H1 (cell line): ENCODE measurements at regions not wholly inside any gene's neighbourhood (a gene's known extent, or its start where the extent isn't known, plus 50 kb on each side); places are given as distances from the start of the nearest gene placed in this dataset.
A peak's percentile ranks its signal among the peaks of the same experiment; 100 is the strongest.

Experiments
- CTCF ChIA-PET: fragments of 300-600 bp; sonication (Branson Sonifier 250); formaldehyde crosslinking; loops from one replicate; lab custom pipeline; 2021; ENCODE audit not compliant: partially characterized antibody; lab: Charles Lee
- POLR2A ChIA-PET: fragments of 300-600 bp; sonication (Branson Sonifier 250); formaldehyde crosslinking; loops from one replicate; lab custom pipeline; 2021; ENCODE audit warnings: inconsistent platforms; ENCODE audit not compliant: partially characterized antibody; lab: Charles Lee
- DNase-seq, 2 experiments: peaks; one replicate each; pipeline versions ENCODE4 v3.0.0 to v3.0.0-alpha.2; 2010 to 2022; ENCODE audit warnings: low spot score in 2 of 2, low read depth in 1 of 2, mixed read lengths in 1 of 2
- FAIRE-seq: peaks from 2 replicates; lab custom pipeline; 2011; peaks lifted over from hg19 to GRCh38; lab: Jason Lieb, UNC
- H2AFZ ChIP-seq: 2 replicates; pipeline ENCODE4 v1.8.1; 2012; ENCODE audit warnings: low read length, inconsistent platforms
- H2AK5ac ChIP-seq: 2 replicates; pipeline ENCODE4 v1.6.1; 2013; ENCODE audit warnings: low read depth, low read length
- H2BK120ac ChIP-seq: replicated peaks from 2 replicates; pipeline ENCODE3; 2013; ENCODE audit warnings: low read depth, low read length, inconsistent platforms
- H2BK12ac ChIP-seq: 2 replicates; pipeline ENCODE4 v1.6.1; 2013; ENCODE audit warnings: low read depth, low read length
- H2BK15ac ChIP-seq: 2 replicates; pipeline ENCODE4 v1.6.1; 2013; ENCODE audit warnings: low read length
- H2BK20ac ChIP-seq: 2 replicates; pipeline ENCODE4 v1.6.1; 2013; ENCODE audit warnings: low read length
- H2BK5ac ChIP-seq: 2 replicates; pipeline ENCODE4 v1.6.1; 2013; ENCODE audit warnings: low read depth, low read length
- H3K14ac ChIP-seq: 2 replicates; pipeline ENCODE4 v1.6.1; 2013; ENCODE audit warnings: inconsistent platforms; ENCODE audit not compliant: insufficient read length
- H3K18ac ChIP-seq: 2 replicates; pipeline ENCODE4 v1.6.1; 2013; ENCODE audit warnings: low read length; ENCODE audit errors: extremely low read depth
- H3K23ac ChIP-seq: 2 replicates; pipeline ENCODE4 v1.6.1; 2013; ENCODE audit warnings: inconsistent platforms; ENCODE audit not compliant: insufficient read length
- H3K23me2 ChIP-seq: 2 replicates; pipeline ENCODE4 v1.6.1; 2013; ENCODE audit warnings: low read depth, low read length
- H3K27ac ChIP-seq: 2 replicates; pipeline ENCODE4 v1.6.1; 2011; ENCODE audit warnings: low read depth, low read length, inconsistent platforms
- H3K27me3 ChIP-seq, 4 experiments: replicated peaks in 1 of 4; 1 replicate in 1 of 4; 2 replicates in 3 of 4; pipeline versions ENCODE4 v1.6.1 to v1.8.1; 2011 to 2013; ENCODE audit warnings: low read length in 3 of 4, mild to moderate bottlenecking in 3 of 4, inconsistent platforms in 2 of 4, mixed read lengths in 2 of 4, moderate library complexity in 1 of 4; ENCODE audit not compliant: control insufficient read depth in 3 of 4, insufficient read depth in 3 of 4; ENCODE audit errors: extremely low read depth in 1 of 4
- H3K36me3 ChIP-seq, 4 experiments: 2 replicates each; pipeline versions ENCODE4 v1.6.1 to v1.8.1; 2011 to 2013; ENCODE audit warnings: mild to moderate bottlenecking in 4 of 4, low read length in 3 of 4, moderate library complexity in 2 of 4, control low read depth in 1 of 4, inconsistent platforms in 1 of 4; ENCODE audit not compliant: insufficient read depth in 4 of 4, control insufficient read depth in 2 of 4
- H3K4ac ChIP-seq: replicated peaks from 2 replicates; pipeline ENCODE3; 2013; ENCODE audit warnings: low read length, low read depth, mixed read lengths, inconsistent platforms; ENCODE audit not compliant: insufficient read length
- H3K4me1 ChIP-seq, 4 experiments: replicated peaks in 1 of 4; 1 replicate in 1 of 4; 2 replicates in 3 of 4; pipeline versions ENCODE4 v1.6.1 to v1.8.1; 2011 to 2013; ENCODE audit warnings: low read length in 3 of 4, inconsistent platforms in 2 of 4, mixed read lengths in 1 of 4; ENCODE audit not compliant: insufficient read depth in 4 of 4, control insufficient read depth in 3 of 4
- H3K4me2 ChIP-seq, 2 experiments: 2 replicates each; pipeline versions ENCODE4 v1.6.1 to v1.8.1; 2011 to 2013; ENCODE audit warnings: low read depth in 2 of 2, low read length in 2 of 2, control low read depth in 1 of 2, inconsistent platforms in 1 of 2, mild to moderate bottlenecking in 1 of 2; ENCODE audit not compliant: insufficient read depth in 1 of 2
- H3K4me3 ChIP-seq, 4 experiments: fragments of 200-600, 300-600 bp in 1 of 4; sonication (generic), shearing (Covaris generic), sonication (Bioruptor Twin) in 1 of 4; 2 replicates each; pipeline versions ENCODE4 v1.5.1 to v1.8.1; 2011 to 2016; ENCODE audit warnings: low read length in 4 of 4, low read depth in 3 of 4, control low read depth in 2 of 4, inconsistent platforms in 2 of 4, mild to moderate bottlenecking in 2 of 4, mixed read lengths in 1 of 4, moderate library complexity in 1 of 4; ENCODE audit not compliant: insufficient read depth in 2 of 4; ENCODE audit errors: extremely low read depth in 1 of 4
- H3K56ac ChIP-seq: replicated peaks from 2 replicates; pipeline ENCODE3; 2013; ENCODE audit warnings: low read depth, mild to moderate bottlenecking, mixed read lengths, low read length, inconsistent platforms; ENCODE audit not compliant: insufficient read length
- H3K79me1 ChIP-seq: 2 replicates; pipeline ENCODE4 v1.6.1; 2013; ENCODE audit warnings: low read depth, low read length, control low read depth
- H3K79me2 ChIP-seq, 2 experiments: 2 replicates each; pipeline versions ENCODE4 v1.6.1 to v1.8.1; 2012 to 2013; ENCODE audit warnings: low read length in 2 of 2, mild to moderate bottlenecking in 2 of 2, inconsistent platforms in 1 of 2; ENCODE audit not compliant: insufficient read depth in 2 of 2, control insufficient read depth in 1 of 2
- H3K9ac ChIP-seq, 4 experiments: replicated peaks in 1 of 4; 1 replicate in 1 of 4; 2 replicates in 3 of 4; pipeline versions ENCODE4 v1.6.1 to v1.8.1; 2011 to 2013; ENCODE audit warnings: low read depth in 3 of 4, low read length in 3 of 4, control low read depth in 2 of 4, mild to moderate bottlenecking in 2 of 4, moderate library complexity in 2 of 4, inconsistent platforms in 1 of 4; ENCODE audit errors: extremely low read depth in 1 of 4
- H3K9me3 ChIP-seq, 2 experiments: 2 replicates each; pipeline versions ENCODE4 v1.6.1 to v1.8.1; 2012 to 2013; ENCODE audit warnings: mild to moderate bottlenecking in 2 of 2, moderate library complexity in 2 of 2, control low read depth in 1 of 2, inconsistent platforms in 1 of 2, low read depth in 1 of 2, low read length in 1 of 2, mixed read lengths in 1 of 2; ENCODE audit not compliant: insufficient read depth in 2 of 2
- H4K20me1 ChIP-seq, 2 experiments: replicated peaks in 1 of 2; 2 replicates each; pipeline versions ENCODE3 to v1.8.1; 2011 to 2013; ENCODE audit warnings: inconsistent platforms in 2 of 2, low read length in 2 of 2, mild to moderate bottlenecking in 1 of 2; ENCODE audit not compliant: insufficient read depth in 2 of 2, control insufficient read depth in 1 of 2
- H4K5ac ChIP-seq: 2 replicates; pipeline ENCODE4 v1.6.1; 2013; ENCODE audit warnings: low read length, low read depth, mixed read lengths, inconsistent platforms; ENCODE audit not compliant: insufficient read length
- H4K8ac ChIP-seq: 2 replicates; pipeline ENCODE4 v1.8.0; 2013; ENCODE audit warnings: mild to moderate bottlenecking, moderate library complexity, low read length, inconsistent platforms; ENCODE audit not compliant: insufficient read depth; ENCODE audit errors: extremely low read depth
- H4K91ac ChIP-seq: replicated peaks from 2 replicates; pipeline ENCODE3; 2013; ENCODE audit warnings: low read length, mixed read lengths, inconsistent platforms; ENCODE audit not compliant: insufficient read length
- EGR1 ChIP-seq: IDR thresholded peaks from 2 replicates; pipeline ENCODE4 v1.6.1; 2011; ENCODE audit warnings: low read depth, low read length, borderline replicate concordance
- JUN ChIP-seq: IDR thresholded peaks from 2 replicates; pipeline ENCODE4 v1.6.1; 2011; ENCODE audit warnings: low read depth, mild to moderate bottlenecking, improper control_type of control experiment, low read length
- PHF8 ChIP-seq: fragments of 200-600 bp; sonication (generic); conservative IDR thresholded peaks from 2 replicates; pipeline ENCODE4 v1.7.1; 2012; ENCODE audit warnings: low read depth, mild to moderate bottlenecking, inconsistent platforms, low read length, moderate library complexity
- TAF1 ChIP-seq: IDR thresholded peaks from 2 replicates; pipeline ENCODE4 v1.6.1; 2011; ENCODE audit warnings: mild to moderate bottlenecking, low read depth, low read length
- WGBS, 2 experiments: shearing (Covaris generic) in 1 of 2; methylation state at CpG; one replicate each; pipeline versions ENCODE4 v1.1.6 to v1.1.7; 2013 to 2015; ENCODE audit warnings: low lambda C conversion rate in 2 of 2, mixed read lengths in 2 of 2, inconsistent platforms in 1 of 2, low coverage in 1 of 2, missing lambda C conversion rate in 1 of 2; ENCODE audit not compliant: insufficient replicate concordance in 2 of 2, insufficient coverage in 1 of 2, insufficient read length in 1 of 2; ENCODE audit errors: extremely low coverage in 1 of 2, missing lambda C conversion rate in 1 of 2; 5-methylcytosine and 5-hydroxymethylcytosine counted together
- TF ChIP-seq, protein P1 (sequence below): IDR thresholded peaks from 2 replicates; pipeline ENCODE4 v1.6.1; 2012; ENCODE audit warnings: inconsistent platforms
- TF ChIP-seq, protein P2 (sequence below): IDR thresholded peaks from 2 replicates; pipeline ENCODE4 v1.6.1; 2012; ENCODE audit warnings: inconsistent platforms

DNA sequence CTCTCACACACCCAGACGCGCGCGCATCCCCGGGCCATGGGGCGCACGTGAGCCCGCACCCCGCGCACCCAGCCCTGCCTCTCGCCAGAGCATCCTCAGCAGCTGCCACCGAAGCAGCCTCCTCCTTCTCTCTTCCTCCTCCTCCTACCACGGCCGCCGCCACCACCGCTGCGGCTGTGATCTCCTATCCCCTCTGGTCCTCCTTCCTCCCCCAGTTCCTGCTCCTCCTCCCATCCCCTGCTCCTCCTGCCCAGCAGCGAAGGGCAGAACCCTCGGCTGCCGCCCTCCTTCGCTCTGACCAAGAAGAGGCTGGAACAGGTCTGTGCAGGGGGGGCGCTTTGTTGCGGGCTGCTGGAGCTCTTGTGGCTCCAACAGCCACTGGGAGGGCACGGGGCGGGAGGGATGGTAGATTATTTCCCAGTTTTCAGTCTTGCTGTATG lies 148.7 kb upstream of the CHRDL1 start:
- Histone ChIP-seq H3K4me3 (peak overlapping the region; percentile 53 to 75 (median 64)), H3K4ac (no peak overlapping the region), H4K20me1 (no peaks in the 10 kb centered on the region), H2BK20ac (no peak overlapping the region)
- WGBS, 2 experiments = no CpG with 5 or more reads among the region's 25 CpGs
- peak; percentile 10; the same call in 1 of the 2 replicates for TF ChIP-seq TAF1
- 0 out of 2 replicates have a peak, but pooled peaks have one; percentile 36 for TF ChIP-seq PHF8
- TF ChIP-seq, protein P1, sequence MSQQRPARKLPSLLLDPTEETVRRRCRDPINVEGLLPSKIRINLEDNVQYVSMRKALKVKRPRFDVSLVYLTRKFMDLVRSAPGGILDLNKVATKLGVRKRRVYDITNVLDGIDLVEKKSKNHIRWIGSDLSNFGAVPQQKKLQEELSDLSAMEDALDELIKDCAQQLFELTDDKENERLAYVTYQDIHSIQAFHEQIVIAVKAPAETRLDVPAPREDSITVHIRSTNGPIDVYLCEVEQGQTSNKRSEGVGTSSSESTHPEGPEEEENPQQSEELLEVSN = peak; percentile 45
- TF ChIP-seq JUN = no peak
- TF ChIP-seq, protein P2, sequence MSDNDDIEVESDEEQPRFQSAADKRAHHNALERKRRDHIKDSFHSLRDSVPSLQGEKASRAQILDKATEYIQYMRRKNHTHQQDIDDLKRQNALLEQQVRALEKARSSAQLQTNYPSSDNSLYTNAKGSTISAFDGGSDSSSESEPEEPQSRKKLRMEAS = peak; percentile 61
- no peak for TF ChIP-seq EGR1
- TF ChIP-seq, all 59 proteins: peak for 4
- Histone ChIP-seq H4K8ac (no peak overlapping the region; the same call in 1 of the 2 replicates), H2BK15ac (0 out of 2 replicates have a peak overlapping the region, but pooled peaks have one; percentile 72), H3K18ac (peak overlapping the region; percentile 7; the same call in 1 of the 2 replicates), H4K91ac (no peak overlapping the region), H3K27me3 (peaks cover 0 to 4% (median 0%) of the 10 kb centered on the region in 4 experiments; a peak in 1 of 7 replicates), H2AK5ac (no peak overlapping the region), H3K14ac (no peak overlapping the region), H3K9ac (peak overlapping the region in 2 of 4 experiments; percentile 10 to 56; a peak in 3 of 7 replicates), H2BK120ac (no peak overlapping the region), H2BK12ac (no peak overlapping the region), H3K4me2 (peak overlapping the region; percentile 93 to 99), H3K56ac (no peak overlapping the region), H3K4me1 (peaks cover 0 to 6% (median 0%) of the 10 kb centered on the region in 4 experiments; a peak in 1 of 7 replicates), H3K36me3 (no peaks in the 10 kb centered on the region), H3K79me2 (no peaks in the 10 kb centered on the region), H3K23me2 (peaks cover 5% of the 10 kb centered on the region; the same call in 1 of the 2 replicates), H3K23ac (no peak overlapping the region), H2AFZ (no peak overlapping the region; the same call in 1 of the 2 replicates), H4K5ac (no peak overlapping the region), H3K79me1 (no peaks in the 10 kb centered on the region), H2BK5ac (no peak overlapping the region), H3K9me3 (no peaks in the 10 kb centered on the region), H3K27ac (no peak overlapping the region)
- DNase-seq (peak in 1 of 2 experiments; percentile 48), FAIRE-seq (no peak)
- ChIA-PET CTCF (interaction anchor here (0.7 to 1.3 kb wide), 5 partner anchors 21 to 97 kb away, joined by 3 to 4 read pairs (median 4); no protein-coding TSS in a partner anchor), POLR2A (interaction anchor here (0.7 to 2.0 kb wide), 3 partner anchors 11 to 21 kb away, joined by 3 to 7 read pairs (median 4); no protein-coding TSS in a partner anchor)
